ENCODE measurements at regions not wholly inside any gene's neighbourhood (a gene's known extent, or its start where the extent isn't known, plus 50 kb on each side); places are given as distances from the start of the nearest gene placed in this dataset.

- TF ChIP-seq, protein P1, sequence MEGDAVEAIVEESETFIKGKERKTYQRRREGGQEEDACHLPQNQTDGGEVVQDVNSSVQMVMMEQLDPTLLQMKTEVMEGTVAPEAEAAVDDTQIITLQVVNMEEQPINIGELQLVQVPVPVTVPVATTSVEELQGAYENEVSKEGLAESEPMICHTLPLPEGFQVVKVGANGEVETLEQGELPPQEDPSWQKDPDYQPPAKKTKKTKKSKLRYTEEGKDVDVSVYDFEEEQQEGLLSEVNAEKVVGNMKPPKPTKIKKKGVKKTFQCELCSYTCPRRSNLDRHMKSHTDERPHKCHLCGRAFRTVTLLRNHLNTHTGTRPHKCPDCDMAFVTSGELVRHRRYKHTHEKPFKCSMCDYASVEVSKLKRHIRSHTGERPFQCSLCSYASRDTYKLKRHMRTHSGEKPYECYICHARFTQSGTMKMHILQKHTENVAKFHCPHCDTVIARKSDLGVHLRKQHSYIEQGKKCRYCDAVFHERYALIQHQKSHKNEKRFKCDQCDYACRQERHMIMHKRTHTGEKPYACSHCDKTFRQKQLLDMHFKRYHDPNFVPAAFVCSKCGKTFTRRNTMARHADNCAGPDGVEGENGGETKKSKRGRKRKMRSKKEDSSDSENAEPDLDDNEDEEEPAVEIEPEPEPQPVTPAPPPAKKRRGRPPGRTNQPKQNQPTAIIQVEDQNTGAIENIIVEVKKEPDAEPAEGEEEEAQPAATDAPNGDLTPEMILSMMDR (IDR thresholded peaks at IDR 0.05 in 2 of 3, conservative IDR thresholded peaks at IDR 0.05 in 1 of 3; ENCODE audit: control insufficient read depth in 2 of 3, extremely low read depth in 1 of 3, insufficient read depth in 1 of 3, low read depth in 3 of 3, low read length in 3 of 3), result no peak
- TF ChIP-seq YBX1 (IDR thresholded peaks at IDR 0.05), result no peak
- no peak for TF ChIP-seq FOXK2 (IDR thresholded peaks at IDR 0.05)
- no peak for TF ChIP-seq STAT3 (IDR thresholded peaks at IDR 0.05; ENCODE audit: low read depth, low read length)
- TF ChIP-seq POLR2A (IDR thresholded peaks at IDR 0.05; ENCODE audit: low read depth, low read length), result no peak
- no peak for TF ChIP-seq EZH2 (IDR thresholded peaks at IDR 0.05; ENCODE audit: borderline replicate concordance, control insufficient read depth, low read depth, low read length)
- TF ChIP-seq RELA (IDR thresholded peaks at IDR 0.05; ENCODE audit: borderline replicate concordance, partially characterized antibody), result no peak
- no peak for TF ChIP-seq NR2C2 (IDR thresholded peaks at IDR 0.05; ENCODE audit: borderline replicate concordance, control insufficient read depth, insufficient read length, low read depth)
- TF ChIP-seq, protein P2, sequence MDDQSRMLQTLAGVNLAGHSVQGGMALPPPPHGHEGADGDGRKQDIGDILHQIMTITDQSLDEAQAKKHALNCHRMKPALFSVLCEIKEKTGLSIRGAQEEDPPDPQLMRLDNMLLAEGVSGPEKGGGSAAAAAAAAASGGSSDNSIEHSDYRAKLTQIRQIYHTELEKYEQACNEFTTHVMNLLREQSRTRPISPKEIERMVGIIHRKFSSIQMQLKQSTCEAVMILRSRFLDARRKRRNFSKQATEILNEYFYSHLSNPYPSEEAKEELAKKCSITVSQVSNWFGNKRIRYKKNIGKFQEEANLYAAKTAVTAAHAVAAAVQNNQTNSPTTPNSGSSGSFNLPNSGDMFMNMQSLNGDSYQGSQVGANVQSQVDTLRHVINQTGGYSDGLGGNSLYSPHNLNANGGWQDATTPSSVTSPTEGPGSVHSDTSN (IDR thresholded peaks at IDR 0.05; ENCODE audit: insufficient replicate concordance, low read depth, low read length), result no peak
- TF ChIP-seq MYB (IDR thresholded peaks at IDR 0.05; ENCODE audit: borderline replicate concordance, low read depth, low read length), result no peak
- TF ChIP-seq, protein P3, sequence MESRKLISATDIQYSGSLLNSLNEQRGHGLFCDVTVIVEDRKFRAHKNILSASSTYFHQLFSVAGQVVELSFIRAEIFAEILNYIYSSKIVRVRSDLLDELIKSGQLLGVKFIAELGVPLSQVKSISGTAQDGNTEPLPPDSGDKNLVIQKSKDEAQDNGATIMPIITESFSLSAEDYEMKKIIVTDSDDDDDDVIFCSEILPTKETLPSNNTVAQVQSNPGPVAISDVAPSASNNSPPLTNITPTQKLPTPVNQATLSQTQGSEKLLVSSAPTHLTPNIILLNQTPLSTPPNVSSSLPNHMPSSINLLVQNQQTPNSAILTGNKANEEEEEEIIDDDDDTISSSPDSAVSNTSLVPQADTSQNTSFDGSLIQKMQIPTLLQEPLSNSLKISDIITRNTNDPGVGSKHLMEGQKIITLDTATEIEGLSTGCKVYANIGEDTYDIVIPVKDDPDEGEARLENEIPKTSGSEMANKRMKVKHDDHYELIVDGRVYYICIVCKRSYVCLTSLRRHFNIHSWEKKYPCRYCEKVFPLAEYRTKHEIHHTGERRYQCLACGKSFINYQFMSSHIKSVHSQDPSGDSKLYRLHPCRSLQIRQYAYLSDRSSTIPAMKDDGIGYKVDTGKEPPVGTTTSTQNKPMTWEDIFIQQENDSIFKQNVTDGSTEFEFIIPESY (IDR thresholded peaks at IDR 0.05), result no peak
- TF ChIP-seq HDAC2 (IDR thresholded peaks at IDR 0.05), result no peak
These were observed 66.0 kb upstream of the DOCK1 start for GRCh38 chr10:126839094-126839761.

All from GM12878 (cell line).